ENCODE measurements at regions not wholly inside any gene's neighbourhood (a gene's known extent, or its start where the extent isn't known, plus 50 kb on each side); places are given as distances from the start of the nearest gene placed in this dataset.

- TF ChIP-seq CTCF (conservative IDR thresholded peaks at IDR 0.05; ENCODE audit: low read depth, low read length) (no peak), EZH2 (IDR thresholded peaks at IDR 0.05; ENCODE audit: borderline replicate concordance, low read depth, low read length, poor library complexity, severe bottlenecking) (no peak)
These were observed 393.7 kb upstream of the ARGLU1 start for GRCh38 chr13:106961651-106962050.

All from A673 (cell line).